Endodermal cell (in vitro differentiated cells): ENCODE measurements at regions not wholly inside any gene's neighbourhood (a gene's known extent, or its start where the extent isn't known, plus 50 kb on each side); places are given as distances from the start of the nearest gene placed in this dataset.

Source experiments
- DNase-seq: peaks from one replicate; pipeline ENCODE4 v3.0.0-alpha.2; 2017
- H3K27ac ChIP-seq: 2 replicates; pipeline ENCODE4 v1.5.1; 2013; ENCODE audit warnings: mild to moderate bottlenecking, low read depth, low read length, moderate library complexity
- H3K27me3 ChIP-seq: 2 replicates; pipeline ENCODE4 v1.6.1; 2013; ENCODE audit warnings: mild to moderate bottlenecking, low read length, moderate library complexity; ENCODE audit not compliant: insufficient read depth, control insufficient read depth, poor library complexity, severe bottlenecking
- H3K36me3 ChIP-seq: 2 replicates; pipeline ENCODE4 v1.7.0; 2013; ENCODE audit warnings: mild to moderate bottlenecking, low read length, moderate library complexity; ENCODE audit not compliant: control insufficient read depth, insufficient read depth
- H3K4me1 ChIP-seq: one replicate; pipeline ENCODE4 v1.7.0; 2013; ENCODE audit warnings: low read length; ENCODE audit not compliant: control insufficient read depth, insufficient read depth
- H3K4me3 ChIP-seq: 2 replicates; pipeline ENCODE4 v1.5.1; 2013; ENCODE audit warnings: mild to moderate bottlenecking, low read length, moderate library complexity
- H3K9ac ChIP-seq: 2 replicates; pipeline ENCODE4 v1.6.1; 2013; ENCODE audit warnings: mild to moderate bottlenecking, low read length, moderate library complexity; ENCODE audit not compliant: poor library complexity, severe bottlenecking; ENCODE audit errors: extremely low read depth
- H3K9me3 ChIP-seq: 2 replicates; pipeline ENCODE4 v1.6.1; 2013; ENCODE audit warnings: mild to moderate bottlenecking, low read length, moderate library complexity; ENCODE audit not compliant: control insufficient read depth
- H3K27ac Mint-ChIP-seq: 2 replicates; pipeline ENCODE4 v1.8.0; 2020; ENCODE audit warnings: mixed read lengths
- H3K27me3 Mint-ChIP-seq: 2 replicates; pipeline ENCODE4 v1.8.0; 2021; ENCODE audit warnings: mild to moderate bottlenecking, mixed read lengths; ENCODE audit not compliant: insufficient read depth
- H3K36me3 Mint-ChIP-seq: 2 replicates; pipeline ENCODE4 v1.8.0; 2020; ENCODE audit warnings: low read depth, mixed read lengths
- H3K4me1 Mint-ChIP-seq: 2 replicates; pipeline ENCODE4 v1.8.0; 2020; ENCODE audit warnings: mixed read lengths
- H3K4me3 Mint-ChIP-seq: 2 replicates; pipeline ENCODE4 v1.8.0; 2020; ENCODE audit warnings: mild to moderate bottlenecking, moderate library complexity, mixed read lengths
- H3K9me3 Mint-ChIP-seq: 2 replicates; pipeline ENCODE4 v1.8.0; 2020; ENCODE audit warnings: mild to moderate bottlenecking, mixed read lengths
- WGBS, 2 experiments: methylation state at CpG; one replicate each; pipeline versions ENCODE4 v1.1.5 to v1.1.7; 2013; ENCODE audit warnings: missing lambda C conversion rate in 2 of 2, mixed read lengths in 1 of 2; ENCODE audit not compliant: insufficient coverage in 1 of 2, insufficient read length in 1 of 2; 5-methylcytosine and 5-hydroxymethylcytosine counted together
- TF ChIP-seq, protein P1 (sequence below): fragments of 200-600 bp; sonication (generic); conservative IDR thresholded peaks from 2 replicates; pipeline ENCODE4 v1.5.0; 2021; ENCODE audit warnings: antibody characterized with exemption, mild to moderate bottlenecking

DNA sequence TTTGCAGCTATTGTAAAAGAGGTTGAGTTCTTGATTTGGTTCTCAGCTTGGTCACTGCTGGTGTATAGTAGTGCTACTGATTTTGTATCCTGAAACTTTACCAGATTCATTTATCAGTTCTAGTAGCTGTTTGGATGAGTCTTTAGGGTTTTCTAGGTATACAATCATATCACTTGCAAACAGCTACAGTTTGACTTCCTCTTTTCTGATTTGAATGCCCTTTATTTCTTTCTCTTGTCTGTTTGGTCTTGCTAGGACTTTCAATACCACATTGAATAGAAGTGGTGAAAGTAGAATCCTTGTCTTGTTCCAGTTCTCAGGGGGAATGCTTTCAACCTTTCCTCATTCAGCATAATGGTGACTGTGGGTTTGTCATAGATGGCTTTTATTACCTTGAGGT is 210.5 kb upstream of the DPP10 start:
- Histone ChIP-seq H3K27ac (no peak overlapping the region), H3K4me3 (no peak overlapping the region), H3K27me3 (no peaks in the 10 kb centered on the region), H3K9me3 (no peaks in the 10 kb centered on the region), H3K9ac (no peak overlapping the region), H3K36me3 (no peaks in the 10 kb centered on the region), H3K4me1 (no peaks in the 10 kb centered on the region)
- DNase-seq: no peak
- Mint-ChIP-seq H3K36me3 (no peaks in the 10 kb centered on the region), H3K27me3 (no peaks in the 10 kb centered on the region), H3K4me1 (no peaks in the 10 kb centered on the region), H3K27ac (no peak overlapping the region), H3K9me3 (peaks cover 36% of the 10 kb centered on the region), H3K4me3 (no peak overlapping the region)
- TF ChIP-seq, protein P1, sequence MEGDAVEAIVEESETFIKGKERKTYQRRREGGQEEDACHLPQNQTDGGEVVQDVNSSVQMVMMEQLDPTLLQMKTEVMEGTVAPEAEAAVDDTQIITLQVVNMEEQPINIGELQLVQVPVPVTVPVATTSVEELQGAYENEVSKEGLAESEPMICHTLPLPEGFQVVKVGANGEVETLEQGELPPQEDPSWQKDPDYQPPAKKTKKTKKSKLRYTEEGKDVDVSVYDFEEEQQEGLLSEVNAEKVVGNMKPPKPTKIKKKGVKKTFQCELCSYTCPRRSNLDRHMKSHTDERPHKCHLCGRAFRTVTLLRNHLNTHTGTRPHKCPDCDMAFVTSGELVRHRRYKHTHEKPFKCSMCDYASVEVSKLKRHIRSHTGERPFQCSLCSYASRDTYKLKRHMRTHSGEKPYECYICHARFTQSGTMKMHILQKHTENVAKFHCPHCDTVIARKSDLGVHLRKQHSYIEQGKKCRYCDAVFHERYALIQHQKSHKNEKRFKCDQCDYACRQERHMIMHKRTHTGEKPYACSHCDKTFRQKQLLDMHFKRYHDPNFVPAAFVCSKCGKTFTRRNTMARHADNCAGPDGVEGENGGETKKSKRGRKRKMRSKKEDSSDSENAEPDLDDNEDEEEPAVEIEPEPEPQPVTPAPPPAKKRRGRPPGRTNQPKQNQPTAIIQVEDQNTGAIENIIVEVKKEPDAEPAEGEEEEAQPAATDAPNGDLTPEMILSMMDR: no peak

DNA sequence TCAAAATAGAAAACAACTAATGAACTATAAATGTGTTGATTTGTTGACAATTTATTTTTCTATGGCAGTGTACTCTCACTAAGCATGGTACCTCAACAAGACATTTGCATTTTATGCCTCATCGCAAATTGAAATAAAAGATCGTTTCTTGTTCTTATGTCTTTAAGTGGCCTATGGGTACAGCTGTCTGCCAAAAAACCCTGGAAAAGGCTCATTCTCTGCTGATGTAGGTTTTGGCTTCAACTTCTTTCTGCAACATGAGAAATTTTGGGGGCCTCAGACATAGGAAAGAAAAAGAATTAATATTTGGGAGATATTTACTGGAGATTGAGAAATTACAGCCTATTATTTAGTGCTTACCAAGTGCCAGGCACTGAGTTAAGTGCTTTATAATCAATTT is 205.1 kb upstream of the DPP10 start:
- Histone ChIP-seq H3K9ac (no peak overlapping the region), H3K9me3 (no peaks in the 10 kb centered on the region), H3K27ac (no peak overlapping the region), H3K4me3 (no peak overlapping the region), H3K4me1 (no peaks in the 10 kb centered on the region), H3K36me3 (no peaks in the 10 kb centered on the region), H3K27me3 (no peaks in the 10 kb centered on the region)
- TF ChIP-seq, protein P1: no peak
- H3K27me3 Mint-ChIP-seq: peaks cover 2% of the 10 kb centered on the region
- H3K4me1 Mint-ChIP-seq: no peaks in the 10 kb centered on the region
- 93 to 96% methylated on average over 2 of the region's 2 CpGs for WGBS, 2 experiments
- peaks cover 22% of the 10 kb centered on the region for H3K9me3 Mint-ChIP-seq
- H3K4me3 Mint-ChIP-seq: no peak overlapping the region
- H3K27ac Mint-ChIP-seq: no peak overlapping the region
- no peak for DNase-seq
- no peaks in the 10 kb centered on the region for H3K36me3 Mint-ChIP-seq

DNA sequence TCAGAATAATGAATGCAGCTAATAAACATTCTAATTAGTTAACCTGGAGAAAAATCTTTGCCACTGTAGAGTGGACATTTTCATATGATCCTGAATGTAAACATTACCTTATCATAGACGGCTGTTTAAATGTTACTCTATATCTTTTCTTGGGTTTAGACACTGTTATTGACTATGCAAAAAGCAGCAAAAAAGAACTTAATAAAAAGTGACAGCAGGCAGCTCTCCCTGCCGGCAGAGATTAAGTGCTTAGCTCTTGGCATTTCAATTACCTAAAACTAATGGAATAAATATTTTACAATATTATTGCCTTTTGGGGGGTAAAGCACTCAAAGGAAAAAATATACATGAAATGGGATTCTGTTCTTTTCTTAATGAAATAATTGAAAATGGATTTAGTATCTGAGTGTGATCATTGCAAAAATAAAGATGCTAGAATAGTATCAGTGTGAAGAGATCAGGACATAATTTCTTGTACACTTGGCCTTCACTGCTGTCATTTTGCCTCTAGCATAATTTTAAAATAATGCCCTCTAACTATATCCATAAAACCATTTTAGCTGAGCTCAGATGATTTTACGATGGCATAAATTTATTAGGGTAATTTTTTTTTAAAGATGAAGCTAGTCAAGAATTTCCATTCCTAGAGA is 203.4 kb upstream of the DPP10 start:
- Histone ChIP-seq H3K27ac (no peak overlapping the region), H3K27me3 (no peaks in the 10 kb centered on the region), H3K9me3 (peaks cover 5% of the 10 kb centered on the region), H3K36me3 (no peaks in the 10 kb centered on the region), H3K4me3 (no peak overlapping the region), H3K9ac (no peak overlapping the region), H3K4me1 (no peaks in the 10 kb centered on the region)
- WGBS, 2 experiments: 95% methylated on average over 3 of the region's 3 CpGs; no CpG with 5 or more reads in 1 of the 2 experiments
- Mint-ChIP-seq H3K27ac (no peak overlapping the region), H3K36me3 (no peaks in the 10 kb centered on the region), H3K27me3 (peaks cover 2% of the 10 kb centered on the region), H3K4me1 (no peaks in the 10 kb centered on the region), H3K4me3 (no peak overlapping the region), H3K9me3 (peaks cover 12% of the 10 kb centered on the region)
- no peak for DNase-seq
- TF ChIP-seq, protein P1: no peak
